Chondrocyte (in vitro differentiated cells): ENCODE measurements at regions not wholly inside any gene's neighbourhood (a gene's known extent, or its start where the extent isn't known, plus 50 kb on each side); places are given as distances from the start of the nearest gene placed in this dataset.
"Not testable (repeated sequence)": the region's sequence is repeated elsewhere in the genome, so short reads cannot be mapped to it uniquely, and the experiment has no call there.

Experiments
- DNase-seq: peaks from one replicate; pipeline ENCODE4 v3.0.0; 2021; ENCODE audit warnings: mixed read lengths, low spot score
- H3K27ac Mint-ChIP-seq: one replicate; pipeline ENCODE4 v1.8.0; 2021; ENCODE audit warnings: mild to moderate bottlenecking, moderate library complexity, mixed read lengths; ENCODE audit not compliant: unreplicated experiment
- H3K27me3 Mint-ChIP-seq: 2 replicates; pipeline ENCODE4 v1.8.0; 2021; ENCODE audit warnings: low read depth, mixed read lengths
- H3K36me3 Mint-ChIP-seq: 2 replicates; pipeline ENCODE4 v1.8.0; 2021; ENCODE audit warnings: low read depth, mixed read lengths
- H3K4me1 Mint-ChIP-seq: 2 replicates; pipeline ENCODE4 v1.8.0; 2021; ENCODE audit warnings: low read depth, mild to moderate bottlenecking, mixed read lengths
- H3K4me3 Mint-ChIP-seq: one replicate; pipeline ENCODE4 v1.8.0; 2021; ENCODE audit warnings: mild to moderate bottlenecking, moderate library complexity, mixed read lengths; ENCODE audit not compliant: unreplicated experiment
- H3K9me3 Mint-ChIP-seq: 2 replicates; pipeline ENCODE4 v1.8.0; 2021; ENCODE audit warnings: low read depth, mixed read lengths
- TF ChIP-seq, protein P1 (sequence below): fragments of 200-600 bp; sonication (generic); IDR thresholded peaks from 2 replicates; pipeline ENCODE4 v1.5.0; 2021; ENCODE audit warnings: antibody characterized with exemption, mild to moderate bottlenecking, moderate library complexity

DNA sequence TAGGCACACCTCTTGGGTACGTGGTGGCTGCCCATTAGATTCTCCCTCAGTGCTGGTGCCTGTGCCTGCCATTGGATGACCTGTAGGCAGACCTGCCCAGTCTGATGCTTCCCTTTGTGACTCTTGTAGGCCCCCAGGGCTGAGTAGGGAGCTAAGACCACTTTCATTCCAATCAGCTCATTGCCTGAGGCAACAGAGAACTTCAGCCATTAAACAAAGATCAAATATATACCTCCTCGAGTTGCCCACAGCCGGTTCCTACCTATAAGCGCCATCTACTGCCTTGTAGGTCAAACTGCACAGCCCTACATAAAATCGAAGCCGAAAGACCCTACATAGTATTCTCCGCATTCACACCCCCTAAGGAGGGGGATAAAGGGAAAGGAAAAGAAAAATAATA is 184.6 kb downstream of the ETAA1 start:
- TF ChIP-seq, protein P1, sequence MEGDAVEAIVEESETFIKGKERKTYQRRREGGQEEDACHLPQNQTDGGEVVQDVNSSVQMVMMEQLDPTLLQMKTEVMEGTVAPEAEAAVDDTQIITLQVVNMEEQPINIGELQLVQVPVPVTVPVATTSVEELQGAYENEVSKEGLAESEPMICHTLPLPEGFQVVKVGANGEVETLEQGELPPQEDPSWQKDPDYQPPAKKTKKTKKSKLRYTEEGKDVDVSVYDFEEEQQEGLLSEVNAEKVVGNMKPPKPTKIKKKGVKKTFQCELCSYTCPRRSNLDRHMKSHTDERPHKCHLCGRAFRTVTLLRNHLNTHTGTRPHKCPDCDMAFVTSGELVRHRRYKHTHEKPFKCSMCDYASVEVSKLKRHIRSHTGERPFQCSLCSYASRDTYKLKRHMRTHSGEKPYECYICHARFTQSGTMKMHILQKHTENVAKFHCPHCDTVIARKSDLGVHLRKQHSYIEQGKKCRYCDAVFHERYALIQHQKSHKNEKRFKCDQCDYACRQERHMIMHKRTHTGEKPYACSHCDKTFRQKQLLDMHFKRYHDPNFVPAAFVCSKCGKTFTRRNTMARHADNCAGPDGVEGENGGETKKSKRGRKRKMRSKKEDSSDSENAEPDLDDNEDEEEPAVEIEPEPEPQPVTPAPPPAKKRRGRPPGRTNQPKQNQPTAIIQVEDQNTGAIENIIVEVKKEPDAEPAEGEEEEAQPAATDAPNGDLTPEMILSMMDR: peak; percentile 14
- Mint-ChIP-seq H3K27ac (no peak overlapping the region), H3K4me1 (no peaks in the 10 kb centered on the region), H3K36me3 (peaks cover 12% of the 10 kb centered on the region), H3K4me3 (no peak overlapping the region), H3K9me3 (peaks cover 51% of the 10 kb centered on the region), H3K27me3 (no peaks in the 10 kb centered on the region)
- DNase-seq: no peak

GRCh38 chr2:67583185-67583584 is 186.1 kb downstream of the ETAA1 start:
- H3K27me3 Mint-ChIP-seq: no peaks in the 10 kb centered on the region
- no peak overlapping the region for H3K4me3 Mint-ChIP-seq
- no peaks in the 10 kb centered on the region for H3K4me1 Mint-ChIP-seq
- TF ChIP-seq, protein P1: no peak
- H3K27ac Mint-ChIP-seq: no peak overlapping the region
- H3K36me3 Mint-ChIP-seq: peaks cover 12% of the 10 kb centered on the region
- H3K9me3 Mint-ChIP-seq: peaks cover 53% of the 10 kb centered on the region
- DNase-seq: no peak

DNA sequence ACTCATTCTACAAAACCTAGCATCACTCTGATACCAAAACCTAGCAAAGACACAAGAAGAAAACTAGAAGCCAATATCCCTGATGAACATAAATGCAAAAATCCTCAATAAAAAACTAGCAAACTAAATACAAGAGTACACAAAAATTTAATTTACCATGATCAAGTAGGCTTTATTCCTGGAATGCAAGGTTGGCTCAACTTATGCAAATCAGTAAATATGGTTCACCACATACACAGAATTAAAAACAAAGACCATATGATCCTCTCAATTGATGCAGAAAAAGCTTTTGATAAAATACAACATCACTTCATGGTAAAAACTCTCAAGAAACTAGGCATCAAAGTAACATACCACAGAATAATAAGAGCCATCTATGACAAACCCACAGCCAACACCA is 188.3 kb downstream of the ETAA1 start:
- H3K27me3 Mint-ChIP-seq: no peaks in the 10 kb centered on the region
- peaks cover 59% of the 10 kb centered on the region for H3K9me3 Mint-ChIP-seq
- TF ChIP-seq, protein P1: no peak
- H3K36me3 Mint-ChIP-seq: peaks cover 12% of the 10 kb centered on the region
- DNase-seq: no peak
- no peak overlapping the region for H3K4me3 Mint-ChIP-seq
- no peaks in the 10 kb centered on the region for H3K4me1 Mint-ChIP-seq
- H3K27ac Mint-ChIP-seq: no peak overlapping the region

- H3K27me3 Mint-ChIP-seq, H3K27ac Mint-ChIP-seq, H3K4me3 Mint-ChIP-seq, H3K4me1 Mint-ChIP-seq, DNase-seq: not testable (repeated sequence)
- peaks cover 11% of the 10 kb centered on the region for H3K36me3 Mint-ChIP-seq
- H3K9me3 Mint-ChIP-seq: peaks cover 71% of the 10 kb centered on the region
Measured at GRCh38 chr2:67589121-67589520, 192.0 kb downstream of the ETAA1 start.

- not testable (repeated sequence) for H3K36me3 Mint-ChIP-seq, H3K27ac Mint-ChIP-seq, H3K4me3 Mint-ChIP-seq, H3K4me1 Mint-ChIP-seq, H3K27me3 Mint-ChIP-seq, DNase-seq
- peaks cover 43% of the 10 kb centered on the region for H3K9me3 Mint-ChIP-seq
Measured at GRCh38 chr2:67594522-67594921, 197.4 kb downstream of the ETAA1 start.

DNA sequence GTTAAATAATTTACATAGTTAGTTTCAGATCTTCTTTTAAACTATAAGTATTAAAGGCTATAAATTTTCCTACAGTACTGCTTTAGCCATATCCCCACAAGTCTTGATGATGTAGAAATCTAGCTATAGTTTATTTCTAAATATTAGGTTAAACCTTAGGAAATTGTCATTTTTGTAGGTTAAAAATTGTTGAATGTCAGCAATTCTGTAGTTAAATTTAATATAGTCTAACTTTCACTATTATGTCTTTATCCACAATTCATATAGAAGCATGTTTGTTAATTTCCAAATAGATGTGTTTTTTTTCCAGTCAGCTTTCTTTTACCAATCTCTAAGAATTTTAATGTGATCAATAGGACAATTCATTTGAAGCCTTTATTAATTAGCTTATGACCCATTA is 199.7 kb downstream of the ETAA1 start:
- Mint-ChIP-seq H3K27ac (no peak overlapping the region), H3K36me3 (peaks cover 2% of the 10 kb centered on the region), H3K9me3 (peaks cover 23% of the 10 kb centered on the region), H3K27me3 (no peaks in the 10 kb centered on the region), H3K4me1 (peaks cover 20% of the 10 kb centered on the region), H3K4me3 (no peak overlapping the region)
- TF ChIP-seq, protein P1: no peak
- DNase-seq: no peak
